Sigmoid colon (tissue), 3 donors: ENCODE measurements at regions not wholly inside any gene's neighbourhood (a gene's known extent, or its start where the extent isn't known, plus 50 kb on each side); places are given as distances from the start of the nearest gene placed in this dataset.

ENCODE experiments used
- CTCF ChIP-seq, 4 experiments: fragments of 450-650 bp in 3 of 4; fragments of 200-600 bp in 1 of 4; IDR thresholded peaks; one replicate each; pipeline ENCODE4 v1.5.1; 2016 to 2019; ENCODE audit warnings: antibody characterized with exemption in 4 of 4, mild to moderate bottlenecking in 3 of 4, moderate library complexity in 2 of 4
- POLR2A ChIP-seq, 2 donors: fragments of 450-650 bp; IDR thresholded peaks; one replicate each; pipeline ENCODE4 v1.6.1; 2016; ENCODE audit warnings: antibody characterized with exemption in 2 of 2, mild to moderate bottlenecking in 2 of 2, moderate library complexity in 2 of 2

GRCh38 chr3:26535151-26535550 lies 87.4 kb upstream of the LRRC3B start:
- TF ChIP-seq POLR2A (IDR thresholded peaks at IDR 0.05), result no peak
- no peak for TF ChIP-seq CTCF (IDR thresholded peaks at IDR 0.05)
